GM13977 (cell line): ENCODE measurements at regions not wholly inside any gene's neighbourhood (a gene's known extent, or its start where the extent isn't known, plus 50 kb on each side); places are given as distances from the start of the nearest gene placed in this dataset.

Source experiments
- DNase-seq: peaks from one replicate; pipeline ENCODE4 v3.0.0; 2012; ENCODE audit warnings: low spot score
- CTCF ChIP-seq: IDR thresholded peaks from 2 replicates; pipeline ENCODE4 v1.5.1; 2012; ENCODE audit warnings: mild to moderate bottlenecking, control low read depth; ENCODE audit not compliant: insufficient read depth; ENCODE audit errors: extremely low read depth, missing control alignments
- in situ Hi-C: fragments of 300-500 bp; cut with MboI; formaldehyde crosslinking; loops from one replicate; pipeline ENCODE4 v1.12.0; 2022; ENCODE audit warnings: low sequenced_read_pairs, low pct_unique_long_range_greater_than_20kb, mixed read lengths, inconsistent platforms; ENCODE audit not compliant: unreplicated experiment

GRCh38 chr4:111449657-111450056, 695.6 kb upstream of the FAM241A start:
- DNase-seq: no peak
- no peak for TF ChIP-seq CTCF
- in situ Hi-C loops: no loop called here

- in situ Hi-C loops: no loop called here
- no peak for TF ChIP-seq CTCF
- DNase-seq: no peak
These were observed 694.4 kb upstream of the FAM241A start for GRCh38 chr4:111450867-111451266.

GRCh38 chr4:111453216-111453615, 692.0 kb upstream of the FAM241A start:
- in situ Hi-C loops: no loop called here
- no peak for DNase-seq
- TF ChIP-seq CTCF: no peak

GRCh38 chr4:111454961-111455360, 690.3 kb upstream of the FAM241A start:
- no peak for TF ChIP-seq CTCF
- in situ Hi-C loops: no loop called here
- no peak for DNase-seq

GRCh38 chr4:111464251-111465045, 680.8 kb upstream of the FAM241A start:
- in situ Hi-C loops: no loop called here
- TF ChIP-seq CTCF: no peak
- no peak for DNase-seq

GRCh38 chr4:111466811-111467604, 678.2 kb upstream of the FAM241A start:
- in situ Hi-C loops: no loop called here
- no peak for TF ChIP-seq CTCF
- no peak for DNase-seq
